HG03565 (cell line): ENCODE measurements at regions not wholly inside any gene's neighbourhood (a gene's known extent, or its start where the extent isn't known, plus 50 kb on each side); places are given as distances from the start of the nearest gene placed in this dataset.

Source experiments
- ATAC-seq: cut with Tn5 transposase; IDR thresholded peaks from one replicate; pipeline ENCODE4 v1.9.1; 2021; ENCODE audit warnings: mild to moderate bottlenecking, moderate library complexity; ENCODE audit not compliant: unreplicated experiment

DNA sequence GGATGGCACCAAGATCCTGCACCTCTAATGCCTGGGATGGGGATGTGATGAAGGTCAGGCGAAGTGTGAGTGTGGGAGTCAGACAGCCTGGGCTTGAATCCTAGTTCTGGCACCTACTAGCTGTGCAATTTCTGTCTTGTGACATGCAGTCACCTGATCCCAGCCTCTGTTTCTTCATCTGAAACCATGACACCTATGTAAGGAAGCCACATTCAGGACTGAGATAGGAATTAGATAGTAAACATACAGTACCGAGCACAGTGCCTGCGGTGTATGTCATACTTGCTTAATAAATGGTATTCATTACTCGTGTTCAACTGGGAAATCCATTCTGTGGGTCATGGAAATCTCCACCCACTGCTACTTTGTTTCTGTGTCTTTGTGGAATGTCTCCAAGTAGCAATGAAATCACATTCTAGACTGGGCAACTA lies 140.6 kb upstream of the STC2 start:
- no peak for ATAC-seq

DNA sequence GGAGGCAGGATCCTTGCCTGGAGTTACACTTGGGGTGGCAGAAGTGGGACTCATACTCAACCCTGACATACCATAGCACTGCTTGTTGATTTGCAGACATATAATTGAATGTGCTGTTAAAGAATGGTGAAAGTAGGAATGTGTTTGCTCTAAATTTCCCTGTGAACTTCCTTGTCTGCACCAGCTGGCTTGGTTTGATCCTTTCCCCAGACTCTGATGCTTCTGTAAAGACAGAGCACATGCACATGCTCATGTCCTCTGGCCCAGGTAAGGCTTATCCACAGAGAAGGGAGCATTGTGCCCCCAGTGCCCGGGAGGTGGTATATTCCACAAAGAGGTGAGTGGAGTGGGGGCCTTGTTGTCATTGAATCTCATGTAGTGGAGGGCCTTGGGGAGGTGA lies 138.0 kb upstream of the STC2 start:
- no peak for ATAC-seq

DNA sequence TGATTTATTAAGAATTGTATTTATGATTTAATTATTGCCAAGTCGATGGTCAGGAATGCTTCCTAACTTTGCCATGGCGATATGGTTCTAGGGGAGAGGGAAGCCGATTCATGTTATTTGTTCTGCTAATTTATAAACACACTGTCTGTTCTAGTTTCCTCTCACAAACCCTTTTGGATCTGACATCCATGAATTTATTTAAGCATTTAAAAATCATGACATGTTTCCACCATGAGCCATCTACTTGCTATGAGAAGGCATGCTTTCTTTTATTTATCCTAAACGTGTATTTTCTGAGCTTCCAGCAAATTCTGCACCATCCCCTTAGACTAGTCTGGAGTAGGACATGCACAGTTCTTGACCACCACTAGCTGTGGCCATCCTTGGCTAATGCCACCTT lies 136.6 kb upstream of the STC2 start:
- no peak for ATAC-seq

DNA sequence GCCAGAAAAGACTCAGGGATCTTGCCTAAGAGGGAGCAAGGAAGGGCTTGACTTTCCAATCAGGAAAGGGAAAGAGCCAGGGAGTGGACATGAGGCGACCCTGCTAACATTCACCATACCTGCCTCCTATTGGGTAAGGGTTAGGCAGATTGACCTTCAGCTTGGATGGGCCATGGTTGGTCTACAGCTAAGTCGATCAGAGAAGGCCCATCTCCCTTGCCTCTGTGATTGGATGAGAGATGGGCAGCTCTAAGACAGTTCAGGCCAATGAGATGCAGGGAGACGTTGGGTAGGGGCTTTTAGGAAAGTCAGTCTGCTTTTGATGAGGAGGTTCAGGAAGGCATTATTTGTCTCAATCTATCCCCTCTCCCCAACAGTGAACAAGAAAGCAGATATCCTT lies 135.0 kb upstream of the STC2 start:
- ATAC-seq: no peak

DNA sequence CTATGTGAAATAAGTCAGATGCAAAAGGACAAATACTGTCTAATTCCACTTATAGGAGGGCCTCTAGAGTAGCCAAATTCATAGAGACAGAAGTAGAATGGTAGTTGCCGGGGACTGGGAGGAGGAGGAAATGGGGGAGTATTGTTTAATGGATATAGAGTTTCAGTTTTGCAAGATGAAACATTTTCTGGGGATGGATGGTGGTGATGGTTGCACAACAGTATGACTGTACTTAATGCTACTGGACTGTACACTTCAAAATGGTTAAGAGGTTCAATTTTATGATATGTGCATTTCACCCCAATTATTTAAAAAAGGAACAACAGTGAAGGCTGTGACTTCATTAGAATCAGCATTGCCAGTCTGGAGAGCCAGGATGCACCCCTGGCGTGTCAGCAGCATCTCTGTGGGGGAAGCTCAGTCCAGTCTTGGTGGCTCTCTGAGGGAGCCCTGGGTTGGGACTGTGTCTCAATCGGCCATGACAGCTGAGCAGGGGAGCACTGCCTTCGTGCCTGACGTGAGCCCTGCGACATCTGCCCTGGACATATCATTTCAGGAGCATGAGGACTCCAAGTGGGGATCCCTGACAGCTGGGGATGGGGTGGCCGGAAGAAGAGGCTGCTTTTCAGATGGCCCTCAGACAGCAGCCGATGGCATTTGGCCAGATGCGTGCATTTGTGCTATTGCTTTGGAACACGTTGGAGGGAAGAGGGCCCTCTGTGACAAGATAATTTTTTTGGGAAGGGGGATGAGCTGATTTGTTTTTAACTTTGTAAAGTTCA lies 130.8 kb upstream of the STC2 start:
- no peak for ATAC-seq

DNA sequence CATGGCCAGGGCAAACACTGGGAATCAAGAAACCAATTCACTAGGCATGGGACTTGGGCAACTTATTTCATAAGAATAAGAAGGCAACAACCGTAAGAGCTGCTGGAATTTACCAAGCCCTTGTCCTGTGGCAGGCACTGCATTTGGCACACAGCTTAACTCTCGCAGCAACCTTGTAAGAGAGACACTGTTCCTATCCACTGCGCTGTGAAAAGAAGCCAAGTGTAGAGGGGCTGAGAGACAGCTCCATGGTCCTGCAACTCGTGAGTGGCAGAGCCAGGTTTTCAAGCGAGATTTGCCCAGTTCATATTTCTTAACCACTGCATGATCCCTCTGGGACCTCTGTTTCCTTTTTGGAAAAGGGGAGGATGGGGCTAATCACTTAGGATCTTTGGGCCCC lies 129.3 kb upstream of the STC2 start:
- ATAC-seq: no peak

DNA sequence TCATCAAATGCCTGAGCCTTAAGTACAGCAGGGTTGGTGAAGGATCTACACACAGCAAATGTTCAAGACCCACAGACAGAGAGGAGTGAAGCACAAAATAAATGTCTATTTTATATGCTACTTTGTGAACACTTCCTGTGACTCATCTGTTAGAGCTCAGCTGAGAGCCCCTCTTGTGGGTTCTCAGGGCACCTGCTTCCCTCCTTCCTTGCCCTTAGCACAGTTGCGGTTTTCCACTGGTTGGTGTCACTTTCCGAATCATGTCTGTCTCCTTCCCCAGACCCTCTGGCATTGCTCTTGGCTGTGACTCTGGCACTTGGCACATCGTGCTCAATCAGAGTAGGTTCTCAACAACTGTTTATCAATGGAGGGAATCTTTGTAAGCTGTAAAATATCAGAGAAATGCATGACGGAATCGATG lies 128.5 kb upstream of the STC2 start:
- no peak for ATAC-seq

DNA sequence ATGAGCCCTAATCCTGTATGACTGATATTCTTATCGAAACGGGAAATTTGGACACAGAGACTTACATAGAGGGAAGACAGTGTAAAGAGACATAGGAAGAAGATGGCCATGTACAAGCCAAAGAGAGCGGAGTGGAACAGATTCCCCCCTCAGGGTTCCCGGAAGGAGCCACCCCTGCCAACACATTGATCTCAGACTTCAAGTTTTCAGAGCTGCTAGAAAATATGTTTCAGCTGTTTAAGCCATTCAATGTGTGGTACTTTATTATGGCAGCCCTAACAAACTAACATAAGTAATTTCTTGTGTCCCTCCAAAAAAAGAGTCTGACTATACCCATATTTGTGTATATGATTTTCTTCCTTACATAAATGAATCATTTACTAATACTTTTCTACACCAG lies 128.0 kb upstream of the STC2 start:
- ATAC-seq: no peak

DNA sequence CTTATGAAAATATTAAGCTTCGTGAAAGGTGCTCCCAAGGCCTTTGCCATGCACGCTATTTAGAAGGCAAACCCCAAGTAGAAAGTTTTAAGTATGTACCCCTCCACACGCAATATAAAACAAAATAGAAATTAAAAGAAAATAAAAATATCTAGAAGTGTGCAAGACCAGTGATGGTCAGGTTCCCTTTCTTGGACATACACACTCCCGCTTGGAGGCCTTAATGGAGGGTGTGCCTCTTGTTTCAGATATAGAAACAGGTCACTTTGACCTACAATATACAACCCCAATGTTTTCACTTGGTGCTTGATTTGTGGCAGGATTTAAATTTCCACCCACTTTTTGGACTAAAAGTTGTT lies 127.4 kb upstream of the STC2 start:
- ATAC-seq: no peak

DNA sequence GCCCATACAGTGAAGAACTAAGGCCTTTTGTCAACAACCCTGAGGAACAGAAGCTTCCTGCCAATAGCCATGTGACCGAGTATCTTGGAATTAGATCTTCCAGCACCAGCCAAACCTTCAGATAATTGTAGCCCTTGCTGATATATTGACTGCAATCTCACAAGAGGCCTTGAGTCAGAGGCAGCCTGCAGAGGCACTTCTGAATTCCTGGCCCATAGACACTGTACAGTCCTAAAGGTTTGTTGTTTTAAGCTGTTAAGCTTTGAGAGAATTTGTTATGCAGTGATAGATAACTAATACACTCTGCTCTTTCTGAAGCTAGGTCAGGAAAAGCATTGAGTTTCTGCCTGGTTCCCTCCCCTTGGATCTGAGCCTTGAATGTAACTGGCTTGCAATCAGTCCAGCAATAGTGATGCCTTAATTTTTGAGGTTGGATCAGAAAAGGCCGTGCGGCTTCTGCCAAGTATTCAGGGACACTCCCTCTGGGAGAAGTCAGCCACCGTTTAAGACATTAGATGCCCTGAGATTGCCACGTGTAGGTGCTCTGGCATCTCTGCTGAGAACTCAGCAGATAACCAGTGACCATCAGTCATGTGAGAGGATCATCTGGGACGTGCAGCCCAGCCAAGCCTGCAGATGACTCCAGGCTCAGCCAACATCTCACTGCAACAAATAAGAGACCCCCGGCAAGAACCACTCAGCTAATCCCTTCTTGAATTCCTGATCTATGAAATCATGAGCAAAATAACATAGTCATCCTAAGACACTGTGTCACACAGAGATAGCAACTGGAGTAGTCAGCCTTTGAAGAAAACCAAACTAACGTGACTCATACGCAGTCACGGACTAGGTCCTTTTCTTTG lies 126.8 kb upstream of the STC2 start:
- ATAC-seq: no peak

DNA sequence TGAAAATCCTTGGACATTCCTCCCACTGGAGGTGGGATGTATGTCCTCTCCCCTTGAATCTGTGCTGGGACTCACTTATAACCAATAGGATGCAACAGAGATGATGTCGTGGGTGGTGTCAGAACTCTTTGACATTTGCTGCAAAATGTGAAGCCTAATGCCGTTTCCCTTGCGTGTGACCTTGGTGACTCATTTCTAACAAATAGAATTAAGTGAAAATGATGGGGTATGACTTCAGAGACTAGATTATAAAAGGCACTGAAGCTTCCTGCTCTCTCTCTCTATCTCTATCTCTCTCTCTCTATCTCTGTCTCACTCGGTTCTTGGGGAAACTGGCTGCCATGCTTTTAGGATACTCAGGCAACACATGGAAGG lies 126.1 kb upstream of the STC2 start:
- ATAC-seq: no peak

DNA sequence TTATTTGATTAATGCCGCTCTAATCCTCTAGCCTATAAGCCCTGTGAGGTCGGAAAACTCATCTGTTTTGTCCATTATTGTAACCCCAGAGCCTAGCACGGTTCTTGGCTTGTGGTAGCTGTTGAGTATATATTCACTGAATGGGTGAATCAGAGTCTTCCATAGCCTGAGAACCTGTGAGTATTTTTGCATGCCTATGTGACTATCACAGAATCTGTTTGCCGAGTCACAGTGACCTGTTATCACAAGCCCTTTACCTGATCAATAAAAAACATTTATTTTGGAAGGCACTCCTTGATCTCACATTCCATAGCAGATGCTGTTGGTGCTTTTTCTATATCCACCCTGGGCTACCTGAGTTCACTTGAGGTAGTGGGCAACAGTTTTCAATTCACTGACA lies 125.0 kb upstream of the STC2 start:
- no peak for ATAC-seq

DNA sequence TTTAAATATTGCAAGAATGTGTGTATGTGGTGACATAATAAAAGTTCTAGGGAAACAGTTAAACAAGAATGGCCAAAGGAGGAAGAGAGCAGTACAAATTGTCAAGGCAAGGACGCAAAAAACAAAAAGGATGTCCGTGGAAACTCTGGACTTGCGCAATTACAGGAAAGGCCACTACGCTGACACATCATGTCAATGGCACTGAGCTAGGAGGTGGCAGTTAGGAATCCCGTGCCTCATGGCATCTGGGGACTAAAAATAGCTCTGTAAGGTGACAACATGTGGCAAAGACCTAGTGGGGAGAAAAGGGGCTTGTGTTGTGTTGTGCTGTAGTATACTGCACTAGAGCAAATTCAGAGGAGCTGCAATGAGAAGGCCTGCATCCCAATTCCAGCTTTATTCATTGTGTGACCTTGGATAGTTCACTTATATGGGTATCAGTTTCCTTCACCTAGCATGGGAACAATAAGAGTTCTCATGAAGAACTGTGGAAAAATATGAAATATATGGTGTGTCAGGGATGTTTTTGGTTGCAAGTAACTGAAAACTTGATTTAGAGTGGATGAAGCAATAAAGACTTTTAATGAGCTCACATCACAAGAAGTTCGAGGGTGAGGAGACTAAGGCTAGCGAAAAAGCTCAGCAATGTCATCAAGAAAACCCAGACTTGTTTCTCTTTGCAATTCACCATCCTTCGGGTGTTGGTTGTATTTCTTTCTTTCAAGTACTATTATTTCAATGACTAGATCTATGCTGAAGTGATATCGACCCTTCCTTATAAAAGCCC lies 124.1 kb upstream of the STC2 start:
- ATAC-seq: no peak

DNA sequence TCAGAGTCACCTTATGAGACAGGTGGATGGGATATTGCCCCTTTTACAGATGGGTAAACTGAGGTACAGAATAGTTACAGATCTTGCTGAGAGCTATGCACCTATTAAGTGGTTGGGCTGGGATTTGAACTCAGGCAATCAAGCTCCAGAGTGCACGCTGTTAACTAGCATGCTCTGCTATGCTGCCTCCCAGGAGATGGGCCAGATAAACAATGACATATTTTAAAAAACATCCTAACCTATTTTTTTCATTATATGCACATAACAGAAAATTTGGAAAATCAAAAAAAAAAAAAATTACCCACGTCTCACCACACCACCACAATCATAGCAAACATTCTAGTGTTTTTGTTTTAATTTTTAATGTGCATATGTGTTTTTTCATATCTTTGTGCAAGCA lies 123.4 kb upstream of the STC2 start:
- no peak for ATAC-seq

DNA sequence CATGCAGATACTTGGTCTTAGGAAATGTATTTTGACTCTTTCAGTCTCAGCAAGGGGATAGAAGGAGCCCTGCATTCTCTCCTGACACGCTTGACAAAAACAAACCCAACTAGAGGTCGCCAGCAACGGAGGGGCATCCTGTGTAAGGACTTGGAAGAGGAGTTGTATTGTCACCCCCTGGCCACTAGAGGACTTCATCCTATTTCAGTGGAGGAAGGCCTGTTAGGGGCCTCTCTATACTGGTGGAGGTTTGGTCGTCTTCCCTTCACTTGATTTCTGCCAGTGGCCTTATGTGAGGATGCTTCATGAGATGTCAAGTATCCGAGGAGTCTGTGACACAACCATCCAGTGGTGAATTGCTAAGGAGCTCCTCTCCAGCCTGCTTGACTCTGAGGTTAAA lies 122.8 kb upstream of the STC2 start:
- ATAC-seq: no peak

DNA sequence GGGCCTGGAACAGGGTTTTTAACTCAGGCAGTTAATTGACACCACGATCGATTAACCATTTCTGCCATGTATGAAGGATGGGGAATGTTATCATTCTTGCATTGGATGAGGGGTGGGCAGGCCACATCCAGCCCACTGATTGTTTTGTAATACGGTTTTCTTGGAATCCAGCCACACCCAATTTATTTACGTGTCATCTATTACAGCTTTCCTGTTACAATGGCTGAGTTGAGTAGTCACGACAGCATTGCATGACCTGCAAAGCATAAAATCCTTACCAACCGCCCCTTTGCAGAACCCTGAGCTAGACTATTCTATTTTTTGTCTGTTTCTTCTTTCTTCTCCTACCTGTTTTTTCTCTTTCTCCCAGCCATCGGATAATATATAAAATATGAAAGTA lies 122.0 kb upstream of the STC2 start:
- ATAC-seq: no peak

DNA sequence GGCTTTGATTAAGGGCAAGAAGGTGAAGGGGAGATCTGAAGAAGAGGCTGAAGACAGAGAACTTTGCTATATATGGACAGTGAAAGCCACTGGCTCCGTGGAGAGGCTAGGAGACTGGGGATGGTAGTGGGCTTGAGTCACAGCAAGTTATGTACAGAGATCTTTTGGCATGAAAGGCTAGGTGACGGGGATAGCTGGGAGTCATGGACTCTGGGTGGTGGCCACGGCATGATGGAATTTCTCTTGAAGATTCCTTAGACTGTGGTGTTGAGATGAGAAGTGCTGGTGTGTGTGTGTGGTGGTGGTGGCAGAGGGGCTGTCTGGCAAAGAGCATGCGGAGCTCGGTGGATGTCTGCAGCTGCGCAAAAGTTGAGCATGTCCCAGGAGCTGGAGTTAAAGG lies 120.6 kb upstream of the STC2 start:
- ATAC-seq: no peak

DNA sequence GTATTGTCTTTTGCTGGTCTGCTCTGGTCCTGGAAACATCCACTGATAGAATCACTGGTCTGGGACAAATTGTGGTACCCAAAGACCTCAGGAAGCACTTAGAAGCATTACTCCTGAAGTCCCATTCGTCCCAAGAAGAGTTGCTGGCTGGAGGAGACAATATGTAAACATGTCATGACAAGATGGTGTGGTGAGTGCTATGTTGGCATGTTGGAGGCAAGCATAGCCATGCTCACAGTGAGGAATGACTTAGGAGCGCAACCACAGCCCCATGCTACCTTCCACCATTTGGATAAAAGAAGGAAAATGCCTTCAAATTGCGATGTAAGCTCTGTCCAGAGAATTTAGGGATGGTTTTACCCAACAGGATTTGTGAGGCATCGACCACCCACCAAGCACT lies 115.8 kb upstream of the STC2 start:
- ATAC-seq: no peak

DNA sequence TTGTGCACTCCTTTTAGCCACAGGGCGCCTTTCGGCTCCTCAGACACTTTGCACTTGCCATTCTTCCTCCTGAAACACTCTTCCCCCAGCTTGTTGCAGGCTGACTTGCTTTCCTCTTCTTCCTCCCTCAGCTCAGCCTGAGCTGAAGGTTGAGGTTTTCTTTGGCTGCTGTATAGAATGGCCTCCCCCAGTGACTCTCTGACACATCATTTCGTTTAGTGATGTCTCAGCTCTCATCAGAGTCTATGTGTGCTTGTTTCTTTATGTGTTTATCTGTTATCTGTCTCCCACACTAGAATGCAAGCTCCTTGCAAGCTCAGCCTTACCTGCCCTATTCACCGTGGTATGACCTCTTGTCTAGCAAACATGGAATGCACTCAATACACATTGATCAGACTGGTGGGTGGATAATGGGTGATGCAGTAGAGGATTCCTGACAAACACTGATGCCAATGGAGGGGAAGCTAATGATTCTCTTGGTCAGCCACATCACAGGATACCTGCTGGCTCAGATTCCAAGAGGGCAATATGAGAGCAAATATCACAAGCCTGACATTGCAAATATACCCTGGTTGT lies 112.9 kb upstream of the STC2 start:
- ATAC-seq: no peak

DNA sequence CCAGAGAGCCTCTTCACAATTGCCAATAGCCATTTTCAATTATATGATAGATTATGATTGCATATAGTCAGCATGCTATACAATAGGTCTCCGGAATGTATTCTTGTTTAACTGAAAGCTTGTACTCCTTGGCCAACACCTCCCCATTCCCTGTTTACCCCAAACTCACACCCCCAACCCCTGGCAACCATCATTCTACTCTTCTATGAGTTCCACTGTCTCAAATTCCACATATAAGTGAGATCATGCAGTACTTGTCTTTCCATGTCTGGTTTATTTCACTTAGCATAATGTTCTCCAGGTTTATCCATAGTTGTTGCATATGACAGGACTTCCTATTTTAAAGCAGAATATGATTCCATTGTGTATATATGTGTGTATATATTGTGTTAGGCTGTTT lies 110.7 kb upstream of the STC2 start:
- no peak for ATAC-seq

DNA sequence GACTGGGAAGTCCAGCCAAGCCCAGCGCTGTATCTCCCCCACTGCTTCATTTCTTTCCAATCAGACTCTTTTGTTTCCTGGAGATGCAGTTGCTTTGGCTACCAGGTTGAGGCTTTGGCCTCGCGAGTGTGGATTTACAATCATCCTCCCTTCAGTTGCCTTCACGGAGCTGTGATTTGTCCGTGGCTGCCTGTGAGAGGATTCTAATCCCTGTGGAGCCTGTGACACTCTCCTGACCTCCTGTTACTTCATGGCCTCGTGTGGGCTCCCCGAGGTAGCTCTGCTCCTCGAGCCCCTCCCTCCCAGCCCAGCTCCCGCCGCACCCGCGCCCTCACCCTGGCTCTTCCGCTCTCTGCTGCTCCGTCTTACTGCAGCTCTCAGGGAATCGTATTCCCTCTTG lies 107.2 kb upstream of the STC2 start:
- ATAC-seq: no peak
